H9 (cell line): ENCODE measurements at regions not wholly inside any gene's neighbourhood (a gene's known extent, or its start where the extent isn't known, plus 50 kb on each side); places are given as distances from the start of the nearest gene placed in this dataset.
"Not testable (repeated sequence)": the region's sequence is repeated elsewhere in the genome, so short reads cannot be mapped to it uniquely, and the experiment has no call there.

Experiments used
- DNase-seq: peaks from one replicate; pipeline ENCODE4 v3.0.0-alpha.2; 2017
- H2AFZ ChIP-seq: one replicate; pipeline ENCODE4 v1.6.1; 2013; ENCODE audit warnings: mild to moderate bottlenecking, low read length, control low read depth, moderate library complexity
- H2AK5ac ChIP-seq: 2 replicates; pipeline ENCODE4 v1.6.1; 2013; ENCODE audit warnings: low read length, control low read depth, mixed read lengths; ENCODE audit not compliant: insufficient read length
- H2BK120ac ChIP-seq: one replicate; pipeline ENCODE4 v1.6.1; 2013; ENCODE audit warnings: low read depth, mild to moderate bottlenecking, low read length, control low read depth, inconsistent platforms; ENCODE audit not compliant: poor library complexity, severe bottlenecking
- H2BK12ac ChIP-seq: 2 replicates; pipeline ENCODE4 v1.6.1; 2013; ENCODE audit warnings: low read length, control low read depth, mixed read lengths, low read depth; ENCODE audit not compliant: insufficient read length
- H2BK15ac ChIP-seq: 2 replicates; pipeline ENCODE4 v1.6.1; 2013; ENCODE audit warnings: low read depth, low read length, control low read depth
- H2BK20ac ChIP-seq: one replicate; pipeline ENCODE4 v1.6.1; 2013; ENCODE audit warnings: low read depth, mild to moderate bottlenecking, low read length, control low read depth, inconsistent platforms; ENCODE audit not compliant: poor library complexity, severe bottlenecking
- H2BK5ac ChIP-seq: 2 replicates; pipeline ENCODE4 v1.6.1; 2013; ENCODE audit warnings: low read length, control low read depth, mixed read lengths; ENCODE audit not compliant: insufficient read length
- H3K14ac ChIP-seq: 2 replicates; pipeline ENCODE4 v1.6.1; 2013; ENCODE audit warnings: low read length, control low read depth; ENCODE audit not compliant: insufficient read depth
- H3K18ac ChIP-seq: 2 replicates; pipeline ENCODE4 v1.6.1; 2013; ENCODE audit warnings: low read depth, mild to moderate bottlenecking, mixed read lengths, low read length, control low read depth; ENCODE audit not compliant: insufficient read length
- H3K23ac ChIP-seq: 2 replicates; pipeline ENCODE4 v1.6.1; 2013; ENCODE audit warnings: low read length, control low read depth, mixed read lengths, low read depth; ENCODE audit not compliant: insufficient read length
- H3K23me2 ChIP-seq: 2 replicates; pipeline ENCODE4 v1.6.1; 2013; ENCODE audit warnings: low read depth, mild to moderate bottlenecking, mixed read lengths, low read length, control low read depth; ENCODE audit not compliant: insufficient read length, poor library complexity, severe bottlenecking
- H3K27ac ChIP-seq: 2 replicates; pipeline ENCODE4 v1.5.1; 2013; ENCODE audit warnings: low read length, control low read depth, mixed read lengths, low read depth; ENCODE audit not compliant: insufficient read length
- H3K27me3 ChIP-seq: 2 replicates; pipeline ENCODE4 v1.6.1; 2013; ENCODE audit warnings: low read length, control low read depth, inconsistent platforms; ENCODE audit not compliant: insufficient read depth
- H3K4ac ChIP-seq: 2 replicates; pipeline ENCODE4 v1.6.1; 2013; ENCODE audit warnings: low read depth, mild to moderate bottlenecking, control low read depth, inconsistent platforms, low read length, moderate library complexity
- H3K4me1 ChIP-seq: 2 replicates; pipeline ENCODE4 v1.6.1; 2013; ENCODE audit warnings: low read length, control low read depth, inconsistent platforms; ENCODE audit not compliant: insufficient read depth
- H3K4me2 ChIP-seq: 2 replicates; pipeline ENCODE4 v1.6.1; 2013; ENCODE audit warnings: low read length, control low read depth, mixed read lengths; ENCODE audit not compliant: insufficient read length, insufficient read depth
- H3K56ac ChIP-seq: 2 replicates; pipeline ENCODE4 v1.6.1; 2013; ENCODE audit warnings: low read depth, mild to moderate bottlenecking, mixed read lengths, low read length, control low read depth; ENCODE audit not compliant: insufficient read length
- H3K79me1 ChIP-seq: 2 replicates; pipeline ENCODE4 v1.6.1; 2013; ENCODE audit warnings: low read depth, mild to moderate bottlenecking, moderate library complexity, low read length, control low read depth, inconsistent platforms; ENCODE audit not compliant: insufficient read depth, poor library complexity, severe bottlenecking
- H3K79me2 ChIP-seq: 2 replicates; pipeline ENCODE4 v1.6.1; 2013; ENCODE audit warnings: low read length, control low read depth, inconsistent platforms; ENCODE audit not compliant: insufficient read depth
- H3K9ac ChIP-seq: 2 replicates; pipeline ENCODE4 v1.6.1; 2013; ENCODE audit warnings: low read length, control low read depth, mixed read lengths; ENCODE audit not compliant: insufficient read length; ENCODE audit errors: extremely low read depth
- H3K9me3 ChIP-seq: one replicate; pipeline ENCODE4 v1.6.1; 2013; ENCODE audit warnings: low read depth, low read length, inconsistent platforms; ENCODE audit not compliant: control insufficient read depth
- H3T11ph ChIP-seq: one replicate; pipeline ENCODE4 v1.6.1; 2013; ENCODE audit warnings: mild to moderate bottlenecking, low read length, control low read depth, inconsistent platforms
- H4K20me1 ChIP-seq: one replicate; pipeline ENCODE4 v1.6.1; 2013; ENCODE audit not compliant: control insufficient read depth, insufficient read length, insufficient read depth
- H4K5ac ChIP-seq: 2 replicates; pipeline ENCODE4 v1.6.1; 2013; ENCODE audit warnings: low read depth, mild to moderate bottlenecking, mixed read lengths, low read length, control low read depth; ENCODE audit not compliant: insufficient read length
- H4K8ac ChIP-seq: replicated peaks from 2 replicates; pipeline ENCODE4 v1.6.1; 2013; ENCODE audit warnings: low read length, control low read depth, mixed read lengths, low read depth; ENCODE audit not compliant: insufficient read length
- H4K91ac ChIP-seq: 2 replicates; pipeline ENCODE4 v1.6.1; 2013; ENCODE audit warnings: low read depth, mild to moderate bottlenecking, moderate library complexity, mixed read lengths, low read length, control low read depth; ENCODE audit not compliant: insufficient read length
- H3K27ac Mint-ChIP-seq, 3 experiments: 2 replicates in 2 of 3; 3 replicates in 1 of 3; pipeline ENCODE4 v1.8.0; 2020 to 2021; ENCODE audit warnings: mixed read lengths in 3 of 3, mild to moderate bottlenecking in 1 of 3, moderate library complexity in 1 of 3
- H3K27me3 Mint-ChIP-seq: 2 replicates; pipeline ENCODE4 v1.8.0; 2021; ENCODE audit warnings: low read depth, mild to moderate bottlenecking, moderate library complexity, mixed read lengths
- H3K36me3 Mint-ChIP-seq, 3 experiments: 2 replicates in 2 of 3; 3 replicates in 1 of 3; pipeline ENCODE4 v1.8.0; 2020 to 2021; ENCODE audit warnings: low read depth in 3 of 3, mixed read lengths in 3 of 3; ENCODE audit not compliant: insufficient read depth in 1 of 3
- H3K4me1 Mint-ChIP-seq, 2 experiments: 2 replicates each; pipeline ENCODE4 v1.8.0; 2020; ENCODE audit warnings: mixed read lengths in 2 of 2
- H3K4me3 Mint-ChIP-seq, 2 experiments: 2 replicates in 1 of 2; 3 replicates in 1 of 2; pipeline ENCODE4 v1.8.0; 2020 to 2021; ENCODE audit warnings: mild to moderate bottlenecking in 2 of 2, mixed read lengths in 2 of 2, moderate library complexity in 1 of 2
- H3K9me3 Mint-ChIP-seq, 2 experiments: 2 replicates in 1 of 2; 3 replicates in 1 of 2; pipeline ENCODE4 v1.8.0; 2020; ENCODE audit warnings: mild to moderate bottlenecking in 2 of 2, mixed read lengths in 2 of 2, moderate library complexity in 1 of 2
- WGBS: extraction: QIAGEN DNeasy Blood & Tissue Kit; methylation state at CpG from one replicate; pipeline ENCODE4 v1.1.7; 2013; ENCODE audit warnings: missing lambda C conversion rate, low lambda C conversion rate, mixed read lengths; ENCODE audit not compliant: insufficient read length; ENCODE audit errors: extremely low coverage; 5-methylcytosine and 5-hydroxymethylcytosine counted together

- H3K27me3 Mint-ChIP-seq: peaks cover 18% of the 10 kb centered on the region
- peaks cover 21 to 25% of the 10 kb centered on the region in 2 experiments for H3K4me1 Mint-ChIP-seq
Observed at GRCh38 chr6:168840299-168840698, 399.3 kb downstream of the SMOC2 start.

More at GRCh38 chr6:168840299-168840698, 399.3 kb downstream of the SMOC2 start:
- H3K23me2 ChIP-seq, H3K56ac ChIP-seq, H3K27me3 ChIP-seq, H3K9me3 ChIP-seq, H3K27ac ChIP-seq, H3K4me2 ChIP-seq, H3T11ph ChIP-seq, H3K23ac ChIP-seq, H2BK12ac ChIP-seq, H4K91ac ChIP-seq, H3K4me1 ChIP-seq, H3K79me2 ChIP-seq, H3K36me3 Mint-ChIP-seq, H2BK15ac ChIP-seq, H2BK5ac ChIP-seq, H3K4ac ChIP-seq, H3K18ac ChIP-seq, H4K20me1 ChIP-seq, H3K14ac ChIP-seq, H4K8ac ChIP-seq, H2BK120ac ChIP-seq, DNase-seq, H3K27ac Mint-ChIP-seq, H3K9me3 Mint-ChIP-seq, H4K5ac ChIP-seq, H3K79me1 ChIP-seq, H2BK20ac ChIP-seq, H3K9ac ChIP-seq, H3K4me3 Mint-ChIP-seq, H2AK5ac ChIP-seq, H2AFZ ChIP-seq: not testable (repeated sequence)
- no CpG with 5 or more reads among the region's 25 CpGs for WGBS
